Upper lobe of left lung (tissue), 6 donors: ENCODE measurements at regions not wholly inside any gene's neighbourhood (a gene's known extent, or its start where the extent isn't known, plus 50 kb on each side); places are given as distances from the start of the nearest gene placed in this dataset.
"Not testable (repeated sequence)": the region's sequence is repeated elsewhere in the genome, so short reads cannot be mapped to it uniquely, and the experiment has no call there.

Experiments
- ATAC-seq, 2 donors: fragments of 200-7000 bp; cut with Tn5 transposase; one replicate each; pipeline ENCODE4 v1.9.1; 2022; ENCODE audit warnings: mild to moderate bottlenecking in 2 of 2, moderate library complexity in 2 of 2; ENCODE audit not compliant: low FRiP score in 2 of 2
- DNase-seq, 2 donors: peaks; one replicate each; pipeline ENCODE4 v3.0.0-alpha.2; 2019 to 2020
- H3K27ac ChIP-seq, 4 donors: fragments of 200-600 bp; sonication (generic); one replicate each; pipeline ENCODE4 v1.5.1; 2016 to 2019
- H3K27me3 ChIP-seq, 4 donors: fragments of 200-600 bp; sonication (generic); one replicate each; pipeline ENCODE4 v1.5.1; 2017 to 2019
- H3K36me3 ChIP-seq, 4 donors: fragments of 200-600 bp; sonication (generic); one replicate each; pipeline ENCODE4 v1.5.1; 2016 to 2019
- H3K4me1 ChIP-seq, 4 donors: fragments of 200-600 bp; sonication (generic); one replicate each; pipeline ENCODE4 v1.5.1; 2018 to 2019
- H3K4me3 ChIP-seq, 4 donors: fragments of 200-600 bp; sonication (generic); one replicate each; pipeline ENCODE4 v1.5.1; 2017 to 2019; ENCODE audit warnings: mild to moderate bottlenecking in 2 of 4, moderate library complexity in 1 of 4
- H3K9me3 ChIP-seq, 4 donors: fragments of 200-600 bp; sonication (generic); one replicate each; pipeline ENCODE4 v1.5.1; 2018 to 2019
- EP300 ChIP-seq, 4 donors: sonication (generic); formaldehyde crosslinking; IDR thresholded peaks; one replicate each; pipeline ENCODE4 v1.5.1; 2017; ENCODE audit warnings: antibody characterized with exemption in 4 of 4, control low read depth in 2 of 4
- POLR2A ChIP-seq, 4 donors: fragments of 450-650 bp; IDR thresholded peaks; one replicate each; pipeline ENCODE4 v1.5.1; 2016 to 2017; ENCODE audit warnings: antibody characterized with exemption in 4 of 4, mild to moderate bottlenecking in 2 of 4
- POLR2AphosphoS5 ChIP-seq, 2 donors: sonication (generic); formaldehyde crosslinking; IDR thresholded peaks; one replicate each; pipeline ENCODE4 v1.5.1; 2017; ENCODE audit warnings: antibody characterized with exemption in 2 of 2
- WGBS, 2 donors: methylation state at CpG; one replicate each; pipeline ENCODE4 v1.1.5; 2017 to 2018; 5-methylcytosine and 5-hydroxymethylcytosine counted together
- TF ChIP-seq, protein P1 (sequence below), 6 experiments: fragments of 450-650 bp in 4 of 6; fragments of 200-600 bp in 2 of 6; sonication (generic) in 2 of 6; IDR thresholded peaks; one replicate each; pipeline ENCODE4 v1.5.1; 2016 to 2019; ENCODE audit warnings: antibody characterized with exemption in 6 of 6
- donor health status: DM: no; HTN: no; CAD: no; lungs with moderate emphysema.
- donor health status: DM: no; HTN: yes; CAD: no; lungs with severe emphysema.

DNA sequence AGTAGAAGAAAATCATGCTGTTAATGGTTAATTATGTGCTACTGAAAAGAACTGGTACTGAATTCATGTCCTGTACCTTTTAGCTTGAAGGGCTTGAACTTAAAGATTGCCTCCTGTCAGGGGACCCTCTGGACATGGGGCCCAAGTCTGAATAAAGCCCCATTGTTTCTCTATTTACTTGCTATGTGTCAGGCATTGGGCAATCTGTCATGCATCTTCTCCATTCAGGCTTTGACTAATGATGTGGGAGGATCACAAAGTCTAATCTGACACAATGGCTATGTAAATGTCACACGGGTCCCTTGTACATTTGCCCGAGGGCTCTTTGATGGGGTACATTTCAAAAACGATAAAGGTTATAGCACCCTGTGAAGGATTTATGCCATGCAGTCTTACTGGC, 64.0 kb upstream of the TUSC1 start:
- Histone ChIP-seq H3K27me3 (no peaks in the 10 kb centered on the region), H3K9me3 (no peaks in the 10 kb centered on the region), H3K36me3 (no peaks in the 10 kb centered on the region), H3K4me3 (no peak overlapping the region), H3K27ac (no peak overlapping the region), H3K4me1 (no peaks in the 10 kb centered on the region)
- TF ChIP-seq, protein P1, sequence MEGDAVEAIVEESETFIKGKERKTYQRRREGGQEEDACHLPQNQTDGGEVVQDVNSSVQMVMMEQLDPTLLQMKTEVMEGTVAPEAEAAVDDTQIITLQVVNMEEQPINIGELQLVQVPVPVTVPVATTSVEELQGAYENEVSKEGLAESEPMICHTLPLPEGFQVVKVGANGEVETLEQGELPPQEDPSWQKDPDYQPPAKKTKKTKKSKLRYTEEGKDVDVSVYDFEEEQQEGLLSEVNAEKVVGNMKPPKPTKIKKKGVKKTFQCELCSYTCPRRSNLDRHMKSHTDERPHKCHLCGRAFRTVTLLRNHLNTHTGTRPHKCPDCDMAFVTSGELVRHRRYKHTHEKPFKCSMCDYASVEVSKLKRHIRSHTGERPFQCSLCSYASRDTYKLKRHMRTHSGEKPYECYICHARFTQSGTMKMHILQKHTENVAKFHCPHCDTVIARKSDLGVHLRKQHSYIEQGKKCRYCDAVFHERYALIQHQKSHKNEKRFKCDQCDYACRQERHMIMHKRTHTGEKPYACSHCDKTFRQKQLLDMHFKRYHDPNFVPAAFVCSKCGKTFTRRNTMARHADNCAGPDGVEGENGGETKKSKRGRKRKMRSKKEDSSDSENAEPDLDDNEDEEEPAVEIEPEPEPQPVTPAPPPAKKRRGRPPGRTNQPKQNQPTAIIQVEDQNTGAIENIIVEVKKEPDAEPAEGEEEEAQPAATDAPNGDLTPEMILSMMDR (IDR thresholded peaks at IDR 0.05): no peak
- TF ChIP-seq EP300 (IDR thresholded peaks at IDR 0.05) (no peak), POLR2A (IDR thresholded peaks at IDR 0.05) (no peak), POLR2AphosphoS5 (IDR thresholded peaks at IDR 0.05) (no peak)
- ATAC-seq: no peak
- 36 to 44% methylated on average over 3 of the region's 3 CpGs for WGBS, 2 donors
- DNase-seq: no peak

- 81 to 85% methylated on average over 7 of the region's 7 CpGs for WGBS, 2 donors
- H3K4me3 ChIP-seq: no peak overlapping the region
- H3K27me3 ChIP-seq: no peaks in the 10 kb centered on the region
- TF ChIP-seq POLR2A (IDR thresholded peaks at IDR 0.05) (no peak), EP300 (IDR thresholded peaks at IDR 0.05) (no peak), POLR2AphosphoS5 (IDR thresholded peaks at IDR 0.05) (no peak)
- TF ChIP-seq, protein P1 (IDR thresholded peaks at IDR 0.05): no peak
- no peaks in the 10 kb centered on the region for H3K4me1 ChIP-seq
- H3K27ac ChIP-seq: no peak overlapping the region
- DNase-seq (no peak), ATAC-seq (no peak)
- no peaks in the 10 kb centered on the region for H3K9me3 ChIP-seq
- no peaks in the 10 kb centered on the region for H3K36me3 ChIP-seq
Measured at GRCh38 chr9:25733336-25733982, 55.2 kb upstream of the TUSC1 start.

GRCh38 chr9:25731895-25732794, 53.9 kb upstream of the TUSC1 start:
- H3K36me3 ChIP-seq, H3K4me3 ChIP-seq, H3K27me3 ChIP-seq, ATAC-seq, H3K4me1 ChIP-seq, H3K27ac ChIP-seq, H3K9me3 ChIP-seq: not testable (repeated sequence)
- 93 to 95% methylated on average over 18 to 19 of the region's 19 CpGs for WGBS, 2 donors
- DNase-seq: peak in 1 of 2 donors; percentile 42
